Progenitor cell of endocrine pancreas (in vitro differentiated cells): ENCODE measurements at regions not wholly inside any gene's neighbourhood (a gene's known extent, or its start where the extent isn't known, plus 50 kb on each side); places are given as distances from the start of the nearest gene placed in this dataset.

Source experiments
- DNase-seq: peaks from one replicate; pipeline ENCODE4 v3.0.0; 2021; ENCODE audit warnings: low spot score; ENCODE audit not compliant: unreplicated experiment
- H3K27ac Mint-ChIP-seq: 2 replicates; pipeline ENCODE4 v1.8.0; 2021; ENCODE audit warnings: mild to moderate bottlenecking, moderate library complexity, mixed read lengths
- H3K27me3 Mint-ChIP-seq: 2 replicates; pipeline ENCODE4 v1.8.0; 2021; ENCODE audit warnings: mixed read lengths
- H3K36me3 Mint-ChIP-seq: 2 replicates; pipeline ENCODE4 v1.8.0; 2022; ENCODE audit warnings: mixed read lengths; ENCODE audit not compliant: insufficient read depth
- H3K4me1 Mint-ChIP-seq: 2 replicates; pipeline ENCODE4 v1.8.0; 2021; ENCODE audit warnings: low read depth, mixed read lengths
- H3K4me3 Mint-ChIP-seq: 2 replicates; pipeline ENCODE4 v1.8.0; 2021; ENCODE audit warnings: low read depth, mild to moderate bottlenecking, moderate library complexity, mixed read lengths
- H3K9me3 Mint-ChIP-seq: 2 replicates; pipeline ENCODE4 v1.8.0; 2021; ENCODE audit warnings: low read depth, mixed read lengths
- CTCF ChIP-seq: fragments of 200-600 bp; sonication (generic); IDR thresholded peaks from one replicate; pipeline ENCODE4 v1.5.0; 2021; ENCODE audit warnings: antibody characterized with exemption, mild to moderate bottlenecking; ENCODE audit not compliant: unreplicated experiment

- no peaks in the 10 kb centered on the region for H3K4me1 Mint-ChIP-seq
- no peaks in the 10 kb centered on the region for H3K9me3 Mint-ChIP-seq
- no peak for DNase-seq
- no peak overlapping the region for H3K4me3 Mint-ChIP-seq
- H3K27me3 Mint-ChIP-seq: no peaks in the 10 kb centered on the region
- H3K27ac Mint-ChIP-seq: no peak overlapping the region
- no peaks in the 10 kb centered on the region for H3K36me3 Mint-ChIP-seq
- TF ChIP-seq CTCF: no peak
Measured at GRCh38 chr13:78227709-78228108, 309.1 kb upstream of the EDNRB start.

GRCh38 chr13:78215458-78216108, 297.0 kb upstream of the EDNRB start:
- H3K4me3 Mint-ChIP-seq: no peak overlapping the region
- H3K4me1 Mint-ChIP-seq: no peaks in the 10 kb centered on the region
- H3K27ac Mint-ChIP-seq: no peak overlapping the region
- no peaks in the 10 kb centered on the region for H3K36me3 Mint-ChIP-seq
- no peaks in the 10 kb centered on the region for H3K9me3 Mint-ChIP-seq
- no peak for TF ChIP-seq CTCF
- DNase-seq: no peak
- H3K27me3 Mint-ChIP-seq: no peaks in the 10 kb centered on the region

GRCh38 chr13:78201411-78201810, 282.8 kb upstream of the EDNRB start:
- H3K4me3 Mint-ChIP-seq: no peak overlapping the region
- no peaks in the 10 kb centered on the region for H3K27me3 Mint-ChIP-seq
- H3K36me3 Mint-ChIP-seq: no peaks in the 10 kb centered on the region
- no peaks in the 10 kb centered on the region for H3K9me3 Mint-ChIP-seq
- H3K4me1 Mint-ChIP-seq: no peaks in the 10 kb centered on the region
- TF ChIP-seq CTCF: no peak
- no peak for DNase-seq
- no peak overlapping the region for H3K27ac Mint-ChIP-seq

- Mint-ChIP-seq H3K9me3 (no peaks in the 10 kb centered on the region), H3K27ac (no peak overlapping the region), H3K36me3 (no peaks in the 10 kb centered on the region), H3K4me3 (no peak overlapping the region), H3K27me3 (no peaks in the 10 kb centered on the region), H3K4me1 (no peaks in the 10 kb centered on the region)
- no peak for DNase-seq
- TF ChIP-seq CTCF: no peak
Measured at GRCh38 chr13:78198821-78199220, 280.2 kb upstream of the EDNRB start.

GRCh38 chr13:78198419-78198818, 279.8 kb upstream of the EDNRB start:
- no peak overlapping the region for H3K27ac Mint-ChIP-seq
- H3K27me3 Mint-ChIP-seq: no peaks in the 10 kb centered on the region
- TF ChIP-seq CTCF: no peak
- no peak for DNase-seq
- H3K4me1 Mint-ChIP-seq: no peaks in the 10 kb centered on the region
- H3K36me3 Mint-ChIP-seq: no peaks in the 10 kb centered on the region
- H3K4me3 Mint-ChIP-seq: no peak overlapping the region
- no peaks in the 10 kb centered on the region for H3K9me3 Mint-ChIP-seq
